ENCODE measurements at regions not wholly inside any gene's neighbourhood (a gene's known extent, or its start where the extent isn't known, plus 50 kb on each side); places are given as distances from the start of the nearest gene placed in this dataset.

- ChIA-PET CTCF (ENCODE audit: unreplicated experiment) (no interaction called here), POLR2A (no interaction called here)
- TF ChIP-seq EZH2phosphoT487 (IDR thresholded peaks at IDR 0.05; ENCODE audit: borderline replicate concordance, low read depth, low read length) = no peak
- TF ChIP-seq CTCF (conservative IDR thresholded peaks at IDR 0.05; ENCODE audit: low read length) = no peak
- no peaks in the 10 kb centered on the region for H3K9me2 ChIP-seq (ENCODE audit: insufficient read depth, low read length)
- H3K4me1 ChIP-seq (ENCODE audit: insufficient read depth, low read length, poor library complexity, severe bottlenecking) = no peaks in the 10 kb centered on the region
- H2AFZ ChIP-seq (ENCODE audit: low read length) = no peak overlapping the region
- no peak overlapping the region for H3K27ac ChIP-seq (ENCODE audit: low read depth, low read length, poor library complexity, severe bottlenecking)
- H3K4me3 ChIP-seq (ENCODE audit: low read depth, low read length, poor library complexity, severe bottlenecking) = no peak overlapping the region
- H4K20me1 ChIP-seq (ENCODE audit: insufficient read depth, low read length) = no peaks in the 10 kb centered on the region
- H3K36me3 ChIP-seq (ENCODE audit: insufficient read depth, low read length) = no peaks in the 10 kb centered on the region
- no TSS peak for BruUV-seq (replicated peaks)
- no peak overlapping the region for H3K4me2 ChIP-seq (ENCODE audit: low read length)
- H3K79me2 ChIP-seq (ENCODE audit: insufficient read depth, low read depth, low read length) = no peaks in the 10 kb centered on the region
- H3K9me3 ChIP-seq (ENCODE audit: low read length) = no peaks in the 10 kb centered on the region
- intact Hi-C loops (cut with micrococcal nuclease; ENCODE audit: unreplicated experiment) = no loop called here
- no peak for DNase-seq (ENCODE audit: low spot score)
Measured at GRCh38 chr7:41297166-41297565, 405.7 kb downstream of the INHBA start.

- Histone ChIP-seq H3K9me3 (ENCODE audit: low read length) (no peaks in the 10 kb centered on the region), H3K27ac (ENCODE audit: low read depth, low read length, poor library complexity, severe bottlenecking) (no peak overlapping the region), H3K4me1 (ENCODE audit: insufficient read depth, low read length, poor library complexity, severe bottlenecking) (no peaks in the 10 kb centered on the region), H3K4me3 (ENCODE audit: low read depth, low read length, poor library complexity, severe bottlenecking) (no peak overlapping the region), H3K9me2 (ENCODE audit: insufficient read depth, low read length) (no peaks in the 10 kb centered on the region), H3K4me2 (ENCODE audit: low read length) (no peak overlapping the region), H3K36me3 (ENCODE audit: insufficient read depth, low read length) (no peaks in the 10 kb centered on the region), H2AFZ (ENCODE audit: low read length) (no peak overlapping the region), H3K79me2 (ENCODE audit: insufficient read depth, low read depth, low read length) (no peaks in the 10 kb centered on the region), H4K20me1 (ENCODE audit: insufficient read depth, low read length) (no peaks in the 10 kb centered on the region)
- intact Hi-C loops (cut with micrococcal nuclease; ENCODE audit: unreplicated experiment) = no loop called here
- DNase-seq (ENCODE audit: low spot score) = no peak
- no TSS peak for BruUV-seq (replicated peaks)
- ChIA-PET POLR2A (no interaction called here), CTCF (ENCODE audit: unreplicated experiment) (no interaction called here)
- TF ChIP-seq CTCF (conservative IDR thresholded peaks at IDR 0.05; ENCODE audit: low read length) (no peak), EZH2phosphoT487 (IDR thresholded peaks at IDR 0.05; ENCODE audit: borderline replicate concordance, low read depth, low read length) (no peak)
Measured at GRCh38 chr7:41295455-41295815, 407.5 kb downstream of the INHBA start.

GRCh38 chr7:41294556-41295454 lies 408.1 kb downstream of the INHBA start:
- CTCF ChIA-PET (ENCODE audit: unreplicated experiment) = no interaction called here
- Histone ChIP-seq H3K79me2 (ENCODE audit: insufficient read depth, low read depth, low read length) (no peaks in the 10 kb centered on the region), H3K4me3 (ENCODE audit: low read depth, low read length, poor library complexity, severe bottlenecking) (no peak overlapping the region), H2AFZ (ENCODE audit: low read length) (no peak overlapping the region), H3K36me3 (ENCODE audit: insufficient read depth, low read length) (no peaks in the 10 kb centered on the region), H3K27ac (ENCODE audit: low read depth, low read length, poor library complexity, severe bottlenecking) (no peak overlapping the region), H3K9me3 (ENCODE audit: low read length) (no peaks in the 10 kb centered on the region), H3K4me2 (ENCODE audit: low read length) (no peak overlapping the region), H3K9me2 (ENCODE audit: insufficient read depth, low read length) (no peaks in the 10 kb centered on the region), H4K20me1 (ENCODE audit: insufficient read depth, low read length) (no peaks in the 10 kb centered on the region), H3K4me1 (ENCODE audit: insufficient read depth, low read length, poor library complexity, severe bottlenecking) (no peaks in the 10 kb centered on the region)
- POLR2A ChIA-PET = no interaction called here
- TF ChIP-seq EZH2phosphoT487 (IDR thresholded peaks at IDR 0.05; ENCODE audit: borderline replicate concordance, low read depth, low read length) = no peak
- TF ChIP-seq CTCF (conservative IDR thresholded peaks at IDR 0.05; ENCODE audit: low read length) = no peak
- BruUV-seq (replicated peaks) = no TSS peak
- no peak for DNase-seq (ENCODE audit: low spot score)
- intact Hi-C loops (cut with micrococcal nuclease; ENCODE audit: unreplicated experiment) = no loop called here
